IPS-20b (cell line): ENCODE measurements at regions not wholly inside any gene's neighbourhood (a gene's known extent, or its start where the extent isn't known, plus 50 kb on each side); places are given as distances from the start of the nearest gene placed in this dataset.

Experiments
- H3K27ac ChIP-seq: one replicate; pipeline ENCODE4 v1.5.1; 2013; ENCODE audit warnings: low read length
- H3K27me3 ChIP-seq: 2 replicates; pipeline ENCODE4 v1.6.1; 2013; ENCODE audit warnings: mild to moderate bottlenecking, low read length, inconsistent platforms; ENCODE audit not compliant: insufficient read depth
- H3K36me3 ChIP-seq: 2 replicates; pipeline ENCODE4 v1.6.1; 2013; ENCODE audit warnings: low read depth, mild to moderate bottlenecking, inconsistent platforms, low read length, moderate library complexity; ENCODE audit not compliant: insufficient read depth
- H3K4me1 ChIP-seq: 2 replicates; pipeline ENCODE4 v1.6.1; 2013; ENCODE audit warnings: mild to moderate bottlenecking, control low read depth, inconsistent platforms, low read length, moderate library complexity; ENCODE audit not compliant: insufficient read depth
- H3K4me3 ChIP-seq: 2 replicates; pipeline ENCODE4 v1.5.1; 2013; ENCODE audit warnings: mild to moderate bottlenecking, low read length, inconsistent platforms
- H3K9ac ChIP-seq: 2 replicates; pipeline ENCODE4 v1.6.1; 2013; ENCODE audit warnings: low read depth, mild to moderate bottlenecking, inconsistent platforms, low read length, moderate library complexity
- H3K9me3 ChIP-seq: 2 replicates; pipeline ENCODE4 v1.6.1; 2013; ENCODE audit warnings: mild to moderate bottlenecking, low read depth, low read length, inconsistent platforms; ENCODE audit not compliant: insufficient read depth

- H3K27ac ChIP-seq = no peak overlapping the region
- H3K4me3 ChIP-seq = no peak overlapping the region
- H3K36me3 ChIP-seq = no peaks in the 10 kb centered on the region
- no peaks in the 10 kb centered on the region for H3K9me3 ChIP-seq
- no peaks in the 10 kb centered on the region for H3K27me3 ChIP-seq
- H3K4me1 ChIP-seq = peaks cover 9% of the 10 kb centered on the region; the same call in 1 of the 2 replicates
- H3K9ac ChIP-seq = no peak overlapping the region
Measured at GRCh38 chr14:49975276-49975675, 82.4 kb downstream of the ARF6 start.

GRCh38 chr14:49975799-49976198 lies 82.9 kb downstream of the ARF6 start:
- H3K9me3 ChIP-seq = no peaks in the 10 kb centered on the region
- H3K27me3 ChIP-seq = no peaks in the 10 kb centered on the region
- peaks cover 9% of the 10 kb centered on the region; the same call in 1 of the 2 replicates for H3K4me1 ChIP-seq
- no peak overlapping the region for H3K9ac ChIP-seq
- H3K4me3 ChIP-seq = no peak overlapping the region
- H3K27ac ChIP-seq = no peak overlapping the region
- H3K36me3 ChIP-seq = no peaks in the 10 kb centered on the region

GRCh38 chr14:49977126-49977841 lies 84.4 kb downstream of the ARF6 start:
- H3K9me3 ChIP-seq = no peaks in the 10 kb centered on the region
- H3K9ac ChIP-seq = no peak overlapping the region
- H3K36me3 ChIP-seq = no peaks in the 10 kb centered on the region
- no peaks in the 10 kb centered on the region for H3K27me3 ChIP-seq
- no peak overlapping the region for H3K27ac ChIP-seq
- H3K4me3 ChIP-seq = no peak overlapping the region
- peaks cover 6% of the 10 kb centered on the region; the same call in 1 of the 2 replicates for H3K4me1 ChIP-seq

GRCh38 chr14:49980027-49980426 lies 87.1 kb downstream of the ARF6 start:
- Histone ChIP-seq H3K27me3 (no peaks in the 10 kb centered on the region), H3K9me3 (no peaks in the 10 kb centered on the region), H3K9ac (no peak overlapping the region), H3K4me3 (no peak overlapping the region), H3K36me3 (no peaks in the 10 kb centered on the region), H3K4me1 (no peaks in the 10 kb centered on the region), H3K27ac (no peak overlapping the region)

- Histone ChIP-seq H3K36me3 (no peaks in the 10 kb centered on the region), H3K27me3 (no peaks in the 10 kb centered on the region), H3K27ac (no peak overlapping the region), H3K4me3 (no peak overlapping the region), H3K4me1 (0 out of 2 replicates have a peak, but pooled peaks cover 4% of the 10 kb centered on the region), H3K9me3 (no peaks in the 10 kb centered on the region), H3K9ac (no peak overlapping the region)
Measured at GRCh38 chr14:49982082-49982481, 89.2 kb downstream of the ARF6 start.

- H3K4me3 ChIP-seq = no peak overlapping the region
- 0 out of 2 replicates have a peak, but pooled peaks cover 5% of the 10 kb centered on the region for H3K4me1 ChIP-seq
- no peaks in the 10 kb centered on the region for H3K27me3 ChIP-seq
- H3K9me3 ChIP-seq = no peaks in the 10 kb centered on the region
- H3K9ac ChIP-seq = no peak overlapping the region
- H3K27ac ChIP-seq = no peak overlapping the region
- no peaks in the 10 kb centered on the region for H3K36me3 ChIP-seq
Measured at GRCh38 chr14:49982501-49982951, 89.6 kb downstream of the ARF6 start.

- Histone ChIP-seq H3K4me3 (no peak overlapping the region), H3K4me1 (0 out of 2 replicates have a peak, but pooled peaks cover 5% of the 10 kb centered on the region), H3K27me3 (no peaks in the 10 kb centered on the region), H3K9ac (no peak overlapping the region), H3K9me3 (no peaks in the 10 kb centered on the region), H3K27ac (no peak overlapping the region), H3K36me3 (no peaks in the 10 kb centered on the region)
Measured at GRCh38 chr14:49984424-49984823, 91.5 kb downstream of the ARF6 start.

GRCh38 chr14:49986343-49987014 lies 93.6 kb downstream of the ARF6 start:
- H3K9ac ChIP-seq = no peak overlapping the region
- no peak overlapping the region for H3K27ac ChIP-seq
- H3K27me3 ChIP-seq = no peaks in the 10 kb centered on the region
- H3K9me3 ChIP-seq = no peaks in the 10 kb centered on the region
- H3K4me3 ChIP-seq = no peak overlapping the region
- H3K4me1 ChIP-seq = 0 out of 2 replicates have a peak, but pooled peaks cover 5% of the 10 kb centered on the region
- H3K36me3 ChIP-seq = no peaks in the 10 kb centered on the region

GRCh38 chr14:49988080-49988990 lies 95.5 kb downstream of the ARF6 start:
- Histone ChIP-seq H3K27ac (no peak overlapping the region), H3K36me3 (no peaks in the 10 kb centered on the region), H3K9me3 (no peaks in the 10 kb centered on the region), H3K27me3 (no peaks in the 10 kb centered on the region), H3K4me1 (0 out of 2 replicates have a peak, but pooled peaks cover 5% of the 10 kb centered on the region), H3K9ac (no peak overlapping the region), H3K4me3 (no peak overlapping the region)

GRCh38 chr14:49989966-49990365 lies 97.1 kb downstream of the ARF6 start:
- no peak overlapping the region for H3K9ac ChIP-seq
- no peaks in the 10 kb centered on the region for H3K36me3 ChIP-seq
- no peak overlapping the region for H3K4me3 ChIP-seq
- H3K4me1 ChIP-seq = 0 out of 2 replicates have a peak, but pooled peaks cover 5% of the 10 kb centered on the region
- no peaks in the 10 kb centered on the region for H3K9me3 ChIP-seq
- H3K27me3 ChIP-seq = no peaks in the 10 kb centered on the region
- no peak overlapping the region for H3K27ac ChIP-seq

- no peaks in the 10 kb centered on the region for H3K36me3 ChIP-seq
- no peaks in the 10 kb centered on the region for H3K27me3 ChIP-seq
- H3K4me3 ChIP-seq = no peak overlapping the region
- no peaks in the 10 kb centered on the region for H3K9me3 ChIP-seq
- no peak overlapping the region for H3K27ac ChIP-seq
- no peak overlapping the region for H3K9ac ChIP-seq
- 0 out of 2 replicates have a peak, but pooled peaks cover 5% of the 10 kb centered on the region for H3K4me1 ChIP-seq
Measured at GRCh38 chr14:49991491-49991890, 98.6 kb downstream of the ARF6 start.
